IMR-90 (cell line): ENCODE measurements at regions not wholly inside any gene's neighbourhood (a gene's known extent, or its start where the extent isn't known, plus 50 kb on each side); places are given as distances from the start of the nearest gene placed in this dataset.

Source experiments
- ATAC-seq: fragments of 200-7000 bp; cut with Tn5 transposase; 2 replicates; pipeline ENCODE4 v1.9.1; 2020; ENCODE audit warnings: low read depth, mild to moderate bottlenecking, moderate library complexity
- BruUV-seq: library from RNA; stranded (reverse); fragments of 400-500 nt; replicated peaks from 2 replicates; lab custom pipeline; 2021; lab: Mats Ljungman, UMichigan
- CTCF ChIA-PET: fragments of 300-600 bp; formaldehyde crosslinking; extraction: SDS; loops from one replicate; lab custom pipeline; 2021; ENCODE audit warnings: antibody characterized with exemption; lab: Yijun Ruan, JAX
- POLR2A ChIA-PET: fragments of 300-600 bp; sonication (Branson Sonifier 250); formaldehyde crosslinking; loops from one replicate; lab custom pipeline; 2022; ENCODE audit warnings: antibody characterized with exemption; ENCODE audit not compliant: unreplicated experiment; lab: Charles Lee
- DNase-seq: peaks from one replicate; pipeline ENCODE4 v3.0.0; 2013
- H2AFZ ChIP-seq: replicated peaks from 2 replicates; pipeline ENCODE3; 2013; ENCODE audit warnings: low read length, mild to moderate bottlenecking; ENCODE audit not compliant: poor library complexity
- H2AK5ac ChIP-seq: 2 replicates; pipeline ENCODE4 v1.6.1; 2013; ENCODE audit warnings: low read depth, low read length, inconsistent platforms
- H2AK9ac ChIP-seq: replicated peaks from 2 replicates; pipeline ENCODE3; 2013; ENCODE audit warnings: mild to moderate bottlenecking, low read depth, low read length, moderate library complexity; ENCODE audit not compliant: poor library complexity
- H2BK120ac ChIP-seq: 2 replicates; pipeline ENCODE4 v1.6.1; 2013; ENCODE audit warnings: low read depth, low read length, inconsistent platforms
- H2BK15ac ChIP-seq: 3 replicates; pipeline ENCODE4 v1.6.1; 2013; ENCODE audit warnings: low read depth, low read length, inconsistent platforms
- H2BK20ac ChIP-seq: 2 replicates; pipeline ENCODE4 v1.6.1; 2013; ENCODE audit warnings: low read depth, mild to moderate bottlenecking, inconsistent platforms, low read length, moderate library complexity
- H2BK5ac ChIP-seq: 2 replicates; pipeline ENCODE4 v1.6.1; 2013; ENCODE audit warnings: mild to moderate bottlenecking, low read depth, low read length, inconsistent platforms; ENCODE audit not compliant: poor library complexity, severe bottlenecking
- H3K14ac ChIP-seq: replicated peaks from 2 replicates; pipeline ENCODE4 v1.6.1; 2013; ENCODE audit warnings: low read depth, low read length, inconsistent platforms
- H3K18ac ChIP-seq: 2 replicates; pipeline ENCODE4 v1.6.1; 2013; ENCODE audit warnings: low read depth, low read length, control low read depth
- H3K23ac ChIP-seq: 2 replicates; pipeline ENCODE4 v1.6.1; 2013; ENCODE audit warnings: low read depth, low read length, inconsistent platforms
- H3K27ac ChIP-seq: 2 replicates; pipeline ENCODE4 v1.5.1; 2013; ENCODE audit warnings: mild to moderate bottlenecking, control low read depth, low read length; ENCODE audit not compliant: insufficient read depth
- H3K27me3 ChIP-seq: 2 replicates; pipeline ENCODE4 v1.6.1; 2013; ENCODE audit warnings: low read length; ENCODE audit not compliant: control insufficient read depth, insufficient read depth
- H3K36me3 ChIP-seq: 2 replicates; pipeline ENCODE4 v1.6.1; 2013; ENCODE audit warnings: low read length, mixed read lengths; ENCODE audit not compliant: control insufficient read depth, insufficient read depth
- H3K4ac ChIP-seq: 2 replicates; pipeline ENCODE4 v1.6.1; 2013; ENCODE audit warnings: low read depth, low read length, inconsistent platforms
- H3K4me1 ChIP-seq: 2 replicates; pipeline ENCODE4 v1.6.1; 2013; ENCODE audit warnings: low read length, mixed read lengths; ENCODE audit not compliant: control insufficient read depth, insufficient read depth
- H3K4me2 ChIP-seq: 2 replicates; pipeline ENCODE4 v1.6.1; 2013; ENCODE audit warnings: low read depth, mild to moderate bottlenecking, control low read depth, low read length, moderate library complexity
- H3K4me3 ChIP-seq: 2 replicates; pipeline ENCODE4 v1.5.1; 2013; ENCODE audit warnings: low read depth, mild to moderate bottlenecking, control low read depth, low read length, moderate library complexity; ENCODE audit not compliant: insufficient read depth
- H3K56ac ChIP-seq: 2 replicates; pipeline ENCODE4 v1.6.1; 2013; ENCODE audit warnings: low read length, inconsistent platforms; ENCODE audit not compliant: insufficient read depth; ENCODE audit errors: extremely low read depth
- H3K79me1 ChIP-seq, 2 experiments: 2 replicates each; pipeline ENCODE4 v1.6.1; 2013; ENCODE audit warnings: low read length in 2 of 2, inconsistent platforms in 1 of 2, low read depth in 1 of 2
- H3K9ac ChIP-seq: 2 replicates; pipeline ENCODE4 v1.6.1; 2013; ENCODE audit warnings: low read depth, low read length, control low read depth
- H3K9me1 ChIP-seq: 2 replicates; pipeline ENCODE4 v1.6.1; 2013; ENCODE audit warnings: low read length, inconsistent platforms; ENCODE audit not compliant: insufficient read depth
- H3K9me3 ChIP-seq: 2 replicates; pipeline ENCODE4 v1.6.1; 2013; ENCODE audit warnings: low read length; ENCODE audit not compliant: control insufficient read depth, insufficient read depth
- H4K20me1 ChIP-seq: 2 replicates; pipeline ENCODE4 v1.6.1; 2013; ENCODE audit warnings: low read length, inconsistent platforms; ENCODE audit not compliant: insufficient read depth
- H4K5ac ChIP-seq: 2 replicates; pipeline ENCODE4 v1.6.1; 2013; ENCODE audit warnings: mild to moderate bottlenecking, low read depth, low read length, control low read depth
- H4K8ac ChIP-seq, 2 experiments: 2 replicates each; pipeline ENCODE4 v1.6.1; 2013; ENCODE audit warnings: low read depth in 2 of 2, low read length in 2 of 2, control low read depth in 1 of 2, inconsistent platforms in 1 of 2
- H4K91ac ChIP-seq: 2 replicates; pipeline ENCODE4 v1.6.1; 2013; ENCODE audit warnings: low read depth, low read length, inconsistent platforms; ENCODE audit not compliant: insufficient read depth
- BHLHE40 ChIP-seq: fragments of 150-350 bp; IDR thresholded peaks from 2 replicates; pipeline ENCODE4 v1.6.1; 2016; ENCODE audit warnings: mild to moderate bottlenecking, low read depth, low read length
- CEBPB ChIP-seq: IDR thresholded peaks from 2 replicates; pipeline ENCODE4 v1.6.1; 2012; ENCODE audit warnings: low read depth, low read length, improper control_type of control experiment
- CHD1 ChIP-seq: IDR thresholded peaks from 2 replicates; pipeline ENCODE4 v1.6.1; 2012; ENCODE audit warnings: low read depth, low read length, improper control_type of control experiment
- CTCF ChIP-seq: conservative IDR thresholded peaks from 2 replicates; pipeline ENCODE4 v1.5.1; 2012; ENCODE audit warnings: mild to moderate bottlenecking, low read depth, low read length, improper control_type of control experiment
- ELK1 ChIP-seq: fragments of 150-350 bp; IDR thresholded peaks from 2 replicates; pipeline ENCODE4 v1.6.1; 2016; ENCODE audit warnings: low read depth, mild to moderate bottlenecking, low read length, moderate library complexity, borderline replicate concordance
- FOS ChIP-seq: fragments of 150-350 bp; IDR thresholded peaks from 2 replicates; pipeline ENCODE4 v1.6.1; 2016; ENCODE audit warnings: low read depth, low read length
- MAFK ChIP-seq: IDR thresholded peaks from 2 replicates; pipeline ENCODE4 v1.6.1; 2012; ENCODE audit warnings: low read depth, low read length, improper control_type of control experiment
- MAZ ChIP-seq: IDR thresholded peaks from 2 replicates; pipeline ENCODE4 v1.6.1; 2012; ENCODE audit warnings: low read depth, mild to moderate bottlenecking, low read length, improper control_type of control experiment, moderate library complexity, borderline replicate concordance
- MXI1 ChIP-seq: IDR thresholded peaks from 2 replicates; pipeline ENCODE4 v1.6.1; 2012; ENCODE audit warnings: low read depth, mild to moderate bottlenecking, low read length, moderate library complexity, borderline replicate concordance
- NFE2L2 ChIP-seq: fragments of 150-350 bp; IDR thresholded peaks from 2 replicates; pipeline ENCODE4 v1.6.1; 2016; ENCODE audit warnings: low read depth, mild to moderate bottlenecking, low read length
- POLR2A ChIP-seq: IDR thresholded peaks from 2 replicates; pipeline ENCODE4 v1.6.1; 2012; ENCODE audit warnings: mild to moderate bottlenecking, low read depth, low read length
- RAD21 ChIP-seq: IDR thresholded peaks from 2 replicates; pipeline ENCODE4 v1.6.1; 2012; ENCODE audit warnings: low read length, improper control_type of control experiment
- RCOR1 ChIP-seq: IDR thresholded peaks from 2 replicates; pipeline ENCODE4 v1.6.1; 2012; ENCODE audit warnings: mild to moderate bottlenecking, low read length, improper control_type of control experiment; ENCODE audit not compliant: insufficient replicate concordance
- RFX5 ChIP-seq: IDR thresholded peaks from 2 replicates; pipeline ENCODE4 v1.8.0; 2012; ENCODE audit warnings: low read depth, mild to moderate bottlenecking, low read length, moderate library complexity
- SMC3 ChIP-seq: fragments of 150-350 bp; IDR thresholded peaks from 2 replicates; pipeline ENCODE4 v1.6.1; 2016; ENCODE audit warnings: low read depth, mild to moderate bottlenecking, antibody characterized with exemption, low read length, moderate library complexity
- USF2 ChIP-seq: fragments of 150-350 bp; IDR thresholded peaks from 2 replicates; pipeline ENCODE4 v1.6.1; 2017; ENCODE audit warnings: mild to moderate bottlenecking, antibody characterized with exemption, low read length, low read depth
- WGBS, 2 experiments: methylation state at CpG; one replicate each; pipeline versions ENCODE4 v1.1.5 to v1.1.7; 2013; ENCODE audit warnings: missing lambda C conversion rate in 2 of 2; ENCODE audit not compliant: insufficient read length in 1 of 2; ENCODE audit errors: extremely low coverage in 2 of 2; 5-methylcytosine and 5-hydroxymethylcytosine counted together
- dilution Hi-C: fragments of 300-500 bp; cut with HindIII; formaldehyde crosslinking; loops from one replicate; pipeline ENCODE4 v1.14.3; 2018; ENCODE audit warnings: low sequenced_read_pairs; ENCODE audit not compliant: unreplicated experiment
- in situ Hi-C: fragments of 300-500 bp; cut with MboI; formaldehyde crosslinking; loops from 3 replicates; pipeline ENCODE4 v1.14.3; 2019; ENCODE audit warnings: low sequenced_read_pairs, inconsistent platforms, mixed read lengths
- intact Hi-C: fragments of 100-400 bp; cut with micrococcal nuclease; formaldehyde crosslinking; loops from 2 replicates; pipeline ENCODE4 v1.10.0; 2022

- no peak overlapping the region for H4K5ac ChIP-seq
- in situ Hi-C loops: no loop called here
- DNase-seq (no peak), ATAC-seq (no peak)
- no peaks in the 10 kb centered on the region for H3K9me3 ChIP-seq
- peaks cover 2% of the 10 kb centered on the region; the same call in 1 of the 2 replicates for H3K27me3 ChIP-seq
- H3K4me2 ChIP-seq: no peak overlapping the region
- no peak overlapping the region for H2AFZ ChIP-seq
- no peak overlapping the region for H2AK9ac ChIP-seq
- POLR2A ChIA-PET: no interaction called here
- WGBS, 2 experiments: no CpG with 5 or more reads among the region's 8 CpGs
- no peak overlapping the region for H2BK15ac ChIP-seq
- H4K8ac ChIP-seq: no peak overlapping the region
- TF ChIP-seq MAFK (no peak), CHD1 (no peak), POLR2A (no peak), USF2 (no peak), SMC3 (no peak), FOS (no peak), BHLHE40 (no peak), RAD21 (no peak), MAZ (no peak), ELK1 (no peak), CTCF (no peak), MXI1 (no peak), NFE2L2 (no peak), CEBPB (no peak), RFX5 (no peak), RCOR1 (no peak)
- no peak overlapping the region for H3K4ac ChIP-seq
- H3K18ac ChIP-seq: no peak overlapping the region
- no peak overlapping the region for H2BK20ac ChIP-seq
- H3K9me1 ChIP-seq: no peaks in the 10 kb centered on the region
- H3K4me1 ChIP-seq: no peaks in the 10 kb centered on the region
- H3K79me1 ChIP-seq: no peaks in the 10 kb centered on the region
- H3K4me3 ChIP-seq: no peak overlapping the region
- H3K27ac ChIP-seq: no peak overlapping the region
- no peaks in the 10 kb centered on the region for H3K36me3 ChIP-seq
- no peak overlapping the region for H3K56ac ChIP-seq
- H3K23ac ChIP-seq: no peak overlapping the region
- no peak overlapping the region for H2BK5ac ChIP-seq
- intact Hi-C loops: no loop called here
- dilution Hi-C loops: no loop called here
- H3K9ac ChIP-seq: no peak overlapping the region
- no peaks in the 10 kb centered on the region for H4K20me1 ChIP-seq
- H3K14ac ChIP-seq: no peak overlapping the region
- H2BK120ac ChIP-seq: no peak overlapping the region
- CTCF ChIA-PET: no interaction called here
- H2AK5ac ChIP-seq: no peak overlapping the region
- no TSS peak for BruUV-seq
- H4K91ac ChIP-seq: no peak overlapping the region
Observed at GRCh38 chr3:65195211-65196006, 507.6 kb upstream of the ADAMTS9 start.
